GM12873 (cell line): ENCODE measurements at regions not wholly inside any gene's neighbourhood (a gene's known extent, or its start where the extent isn't known, plus 50 kb on each side); places are given as distances from the start of the nearest gene placed in this dataset.

Source experiments
- CTCF ChIP-seq: IDR thresholded peaks from 2 replicates; pipeline ENCODE4 v1.5.1; 2012; ENCODE audit warnings: low read depth, mild to moderate bottlenecking, moderate library complexity, low read length, control low read depth; ENCODE audit not compliant: insufficient read depth; ENCODE audit errors: missing control alignments

- no peak for TF ChIP-seq CTCF
Observed at GRCh38 chr1:30197639-30198450, 525.5 kb downstream of the MATN1 start.

GRCh38 chr1:30196872-30197638 lies 526.3 kb downstream of the MATN1 start:
- no peak for TF ChIP-seq CTCF

DNA sequence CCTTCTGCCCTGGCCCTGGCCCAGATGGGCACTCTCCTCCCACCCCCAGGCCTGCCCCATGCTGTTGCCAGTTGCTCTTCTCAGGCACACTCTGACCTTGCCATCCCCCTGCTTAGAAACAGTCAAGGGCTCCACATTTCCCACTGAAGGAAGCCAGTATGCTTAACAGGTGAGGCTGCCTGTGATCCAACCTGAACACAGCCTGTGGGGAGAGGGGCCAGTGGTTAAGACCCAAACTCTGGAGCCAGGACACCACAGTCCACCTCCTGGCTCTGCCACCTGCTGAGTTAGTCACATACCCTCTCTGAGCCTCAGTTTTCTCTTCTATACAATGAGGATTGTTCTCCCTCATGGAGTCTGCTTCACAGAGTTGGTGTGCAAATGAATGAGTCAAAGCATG lies 526.9 kb downstream of the MATN1 start:
- no peak for TF ChIP-seq CTCF

- no peak for TF ChIP-seq CTCF
Observed at GRCh38 chr1:30195424-30196134, 527.8 kb downstream of the MATN1 start.

DNA sequence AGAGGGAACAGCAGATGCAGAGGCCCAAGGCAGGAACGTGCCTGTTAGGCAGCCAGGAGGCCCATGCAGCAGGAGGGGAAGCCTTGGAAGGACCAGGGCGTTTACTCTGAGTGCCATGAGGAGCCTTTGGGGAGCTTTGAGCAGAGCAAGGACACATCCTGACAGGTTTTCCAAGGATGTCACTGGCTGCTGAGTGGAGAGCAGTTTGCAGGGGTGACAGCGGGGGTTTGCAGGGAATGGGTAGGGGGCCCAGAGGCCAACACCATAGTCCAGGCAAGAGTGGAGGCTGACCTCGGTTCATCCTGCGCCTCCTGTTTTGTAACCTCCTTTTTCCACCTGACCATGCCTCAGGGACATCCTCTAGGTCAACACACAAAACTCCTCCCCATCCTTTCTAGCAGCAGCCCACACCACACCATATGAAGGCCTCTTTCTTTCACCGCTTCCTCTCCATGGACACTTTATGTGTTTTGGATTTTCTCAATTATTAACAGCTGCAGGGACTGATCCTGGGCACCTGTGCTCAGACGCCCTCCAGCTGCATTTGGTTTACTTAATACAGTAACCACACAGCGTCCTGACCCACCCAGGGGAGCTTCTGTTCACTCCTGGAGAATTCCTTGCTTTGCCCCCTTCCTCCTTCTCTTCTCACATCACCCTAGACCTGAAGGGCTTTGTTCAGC lies 528.5 kb downstream of the MATN1 start:
- no peak for TF ChIP-seq CTCF

GRCh38 chr1:30194046-30194619 lies 529.3 kb downstream of the MATN1 start:
- TF ChIP-seq CTCF, result no peak
